Smooth muscle cell of the brain vasculature (primary cell): ENCODE measurements at regions not wholly inside any gene's neighbourhood (a gene's known extent, or its start where the extent isn't known, plus 50 kb on each side); places are given as distances from the start of the nearest gene placed in this dataset.

Source experiments
- DNase-seq: peaks from one replicate; pipeline ENCODE4 v3.0.0-alpha.2; 2012; ENCODE audit warnings: low read depth, low spot score

DNA sequence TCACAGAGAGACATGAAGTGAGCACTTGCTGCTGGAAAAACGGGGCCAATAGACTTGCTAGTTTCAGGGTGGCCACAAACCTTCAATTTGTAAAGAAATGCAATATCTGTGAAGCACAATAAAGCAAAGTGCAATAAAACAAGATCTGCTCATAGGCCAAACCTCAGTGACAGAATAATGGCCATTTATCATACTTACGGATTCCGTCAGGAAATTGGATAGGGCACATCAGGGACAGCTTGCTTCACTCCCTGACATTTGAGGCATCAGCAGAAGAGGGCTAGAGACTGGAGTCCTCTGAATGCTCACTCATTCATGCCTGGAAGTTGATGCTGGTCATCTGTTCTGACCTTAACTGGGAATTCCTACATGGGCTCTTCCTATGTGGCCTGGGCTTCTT is 165.5 kb upstream of the OPRM1 start:
- DNase-seq = no peak

DNA sequence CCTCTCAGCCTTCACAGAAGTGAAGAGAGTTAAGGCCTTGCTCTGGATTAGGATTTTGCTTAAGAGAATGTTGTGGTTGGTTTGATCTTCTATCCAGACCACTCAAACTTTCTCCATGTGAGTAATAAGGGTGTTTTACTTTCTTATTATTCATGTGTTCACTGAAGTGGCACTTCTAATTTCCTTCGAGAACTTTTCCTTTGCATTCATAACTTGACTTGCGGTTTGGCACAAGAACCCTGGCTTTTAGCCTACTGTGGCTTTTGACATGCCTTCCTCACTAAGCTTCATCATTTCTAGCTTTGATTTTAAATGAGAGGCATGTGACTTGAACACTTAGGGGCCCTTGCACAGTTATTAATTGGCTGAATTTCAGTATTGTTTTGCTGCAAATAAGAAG is 166.1 kb upstream of the OPRM1 start:
- DNase-seq = no peak

DNA sequence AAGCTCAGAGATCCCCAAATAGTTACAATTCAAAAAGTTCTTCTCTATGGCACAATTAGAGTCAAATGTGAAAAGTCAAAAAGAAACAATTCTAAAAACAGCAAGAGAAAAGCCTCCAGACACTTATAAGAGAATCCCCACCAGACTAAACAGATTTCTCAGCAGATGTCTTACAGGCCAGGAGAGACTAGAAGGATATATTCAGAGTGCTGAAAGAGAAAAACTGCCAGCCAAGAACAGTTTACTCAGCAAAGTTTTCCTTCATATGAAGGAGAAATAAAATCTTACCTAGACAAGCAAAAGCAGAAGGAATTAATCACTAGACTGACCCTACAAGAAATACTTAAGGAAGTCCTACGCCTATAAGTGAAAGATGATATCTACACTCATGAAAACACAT is 176.1 kb upstream of the OPRM1 start:
- DNase-seq = no peak

DNA sequence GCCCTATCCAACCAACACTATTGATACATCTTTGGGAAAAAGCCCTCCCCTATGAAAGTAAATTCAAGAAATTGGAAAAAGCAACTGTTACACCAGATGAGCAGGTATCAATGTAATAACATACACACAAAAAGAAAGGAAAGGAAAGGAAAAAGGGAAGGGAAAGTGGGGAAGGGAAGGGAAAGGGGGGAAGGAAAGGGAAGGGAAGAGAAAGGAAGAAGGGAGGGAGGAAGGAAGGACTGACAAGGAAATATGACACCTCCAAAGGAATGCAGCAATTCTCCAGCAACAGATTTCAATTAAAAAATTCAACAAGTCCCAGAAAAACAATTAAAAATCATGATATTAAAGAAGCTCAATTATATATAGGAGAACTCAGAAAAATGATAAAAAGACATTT is 176.9 kb upstream of the OPRM1 start:
- DNase-seq = no peak

DNA sequence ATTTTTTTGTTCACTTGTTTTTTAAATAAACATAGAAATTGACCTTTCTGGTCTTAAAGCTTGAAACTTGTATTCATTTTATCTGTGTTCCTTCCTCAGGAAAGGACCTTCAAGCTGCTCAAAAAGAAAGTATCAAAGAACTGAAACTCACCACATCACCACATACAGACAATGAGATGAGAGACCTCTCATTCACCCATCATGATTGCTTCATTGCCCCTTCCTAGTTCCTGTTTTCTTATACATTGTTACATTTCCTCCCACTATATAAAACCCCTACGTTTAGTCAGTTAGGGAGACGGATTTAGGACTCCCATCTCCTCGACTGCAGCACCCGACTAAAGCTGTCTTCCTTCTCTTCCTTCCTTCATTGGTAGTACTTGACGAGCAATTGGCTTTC is 180.5 kb upstream of the OPRM1 start:
- no peak for DNase-seq

DNA sequence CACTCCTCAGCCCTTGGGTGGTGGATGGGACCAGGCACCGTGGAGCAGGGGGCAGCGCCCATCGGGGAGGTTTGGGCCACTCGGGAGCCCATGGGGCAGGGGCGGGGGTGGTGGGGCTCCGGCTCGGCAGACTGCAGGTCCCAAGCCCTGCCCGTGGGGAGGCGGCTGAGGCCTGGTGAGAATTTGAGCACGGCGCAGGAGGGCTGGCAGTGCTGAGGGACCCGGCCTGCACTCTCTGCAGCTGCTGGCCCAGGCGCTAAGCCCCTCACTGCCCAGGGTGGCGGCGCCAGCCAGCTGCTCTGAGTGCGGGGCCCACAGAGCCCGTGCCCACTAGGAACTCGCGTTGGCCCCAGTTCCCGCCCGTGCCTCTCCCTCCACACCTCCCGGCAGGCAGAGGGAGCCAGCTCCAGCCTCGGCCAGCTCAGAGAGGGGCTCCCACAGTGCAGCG is 182.1 kb upstream of the OPRM1 start:
- DNase-seq = no peak

DNA sequence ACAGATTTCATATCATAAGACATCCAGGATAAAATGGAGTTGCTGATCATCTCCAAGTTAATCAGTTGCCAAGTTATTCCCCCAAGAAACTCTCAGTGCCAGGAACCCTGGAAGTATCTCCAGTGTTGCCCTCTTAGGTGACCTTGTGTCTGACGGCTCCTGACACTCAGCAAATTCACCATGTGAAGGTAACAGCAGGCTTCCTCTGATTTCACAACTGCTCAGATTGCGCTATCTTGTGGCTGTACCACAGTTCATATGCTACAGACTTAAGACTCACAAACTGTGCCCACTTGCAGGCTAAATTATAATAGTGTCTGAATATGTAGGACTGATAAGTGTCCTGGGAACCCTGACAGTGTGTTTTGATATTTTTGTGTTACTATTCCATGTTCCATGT is 186.6 kb upstream of the OPRM1 start:
- DNase-seq = no peak

DNA sequence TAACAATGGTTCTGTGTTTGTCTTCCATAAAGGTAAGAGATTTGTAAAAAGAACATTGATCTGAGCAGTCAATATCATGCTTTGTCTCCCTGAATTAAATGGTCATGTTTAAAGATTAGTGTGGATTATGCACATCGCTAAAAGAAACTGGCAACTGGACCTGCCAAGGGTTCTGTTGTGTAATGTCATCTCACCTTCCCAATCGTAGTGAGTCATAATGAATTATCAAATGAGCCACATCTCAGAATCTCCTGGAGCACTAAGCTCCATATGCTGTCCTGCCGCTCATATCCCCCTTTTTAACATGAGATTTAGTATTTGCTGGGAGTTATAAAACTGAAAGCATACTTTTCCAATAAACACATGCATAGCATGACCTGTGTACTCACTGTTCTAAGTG is 187.0 kb upstream of the OPRM1 start:
- no peak for DNase-seq

DNA sequence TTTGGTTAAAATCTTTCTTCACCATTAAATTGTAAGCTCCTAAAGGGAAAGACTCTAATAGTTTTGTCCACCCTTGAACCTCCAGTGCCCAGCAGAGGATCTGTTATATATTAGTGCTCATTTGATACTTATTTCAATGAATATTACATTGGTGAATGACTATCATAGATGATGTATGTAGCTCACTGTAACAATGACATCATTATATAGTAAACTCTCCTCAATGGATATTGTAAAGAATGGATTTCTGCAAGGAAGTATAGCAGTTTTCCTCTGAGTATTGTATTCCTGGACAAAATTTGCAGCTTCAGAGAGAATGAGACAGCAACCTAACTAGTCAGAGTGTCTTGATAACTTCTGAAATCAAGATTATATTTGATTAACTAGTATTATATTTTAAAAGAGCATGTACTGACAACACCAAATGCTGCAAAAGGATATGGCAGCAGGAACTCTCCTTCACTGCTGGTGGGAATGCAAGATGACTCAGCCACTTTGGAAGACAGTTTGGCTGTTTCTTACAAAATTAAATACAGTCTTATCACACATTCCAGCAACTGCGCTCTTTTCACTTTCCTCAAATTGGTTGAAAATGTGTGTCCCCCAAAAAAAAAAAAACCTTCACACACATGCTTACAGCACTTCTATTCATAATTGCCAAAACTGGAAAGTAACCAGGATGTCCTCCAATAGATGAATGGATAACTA is 189.8 kb upstream of the OPRM1 start:
- DNase-seq = no peak

DNA sequence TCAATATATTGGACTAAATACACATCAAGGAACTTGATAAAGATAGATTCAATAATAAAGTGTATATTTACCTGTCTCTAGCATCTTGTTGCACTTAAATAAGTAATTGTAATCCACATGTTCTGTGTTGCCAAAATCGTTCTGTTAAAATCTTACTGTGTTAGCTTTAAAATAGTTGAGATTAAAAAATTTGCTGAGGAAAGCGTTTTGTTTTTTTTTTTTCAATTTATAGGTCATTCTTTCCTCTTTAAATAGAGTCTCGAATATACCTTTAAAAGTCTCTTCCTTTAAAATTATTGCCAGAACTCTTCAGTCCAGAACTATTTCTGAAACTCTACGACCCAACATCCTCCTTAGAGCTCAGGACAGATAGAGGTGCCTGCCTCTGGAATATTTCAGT is 195.6 kb upstream of the OPRM1 start:
- DNase-seq = no peak

DNA sequence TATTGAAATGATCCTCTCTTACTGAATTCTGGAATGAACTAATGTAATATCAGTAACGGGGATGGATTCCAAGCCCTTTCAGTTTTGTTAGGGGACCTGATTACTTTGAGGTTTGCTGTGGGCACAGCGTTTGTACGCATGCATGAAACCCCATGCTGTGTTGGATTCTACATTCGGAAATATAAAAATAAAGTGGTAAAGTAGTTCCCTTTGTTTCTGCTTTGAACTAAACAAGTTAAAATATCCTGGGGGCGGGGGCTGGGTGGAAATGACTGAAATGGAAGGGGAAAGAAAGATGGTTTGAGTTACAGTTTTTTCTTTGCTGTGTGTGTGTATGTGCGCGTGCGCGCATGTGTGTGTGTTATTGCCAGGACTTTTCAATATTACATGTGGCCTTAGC is 196.5 kb upstream of the OPRM1 start:
- DNase-seq = no peak

DNA sequence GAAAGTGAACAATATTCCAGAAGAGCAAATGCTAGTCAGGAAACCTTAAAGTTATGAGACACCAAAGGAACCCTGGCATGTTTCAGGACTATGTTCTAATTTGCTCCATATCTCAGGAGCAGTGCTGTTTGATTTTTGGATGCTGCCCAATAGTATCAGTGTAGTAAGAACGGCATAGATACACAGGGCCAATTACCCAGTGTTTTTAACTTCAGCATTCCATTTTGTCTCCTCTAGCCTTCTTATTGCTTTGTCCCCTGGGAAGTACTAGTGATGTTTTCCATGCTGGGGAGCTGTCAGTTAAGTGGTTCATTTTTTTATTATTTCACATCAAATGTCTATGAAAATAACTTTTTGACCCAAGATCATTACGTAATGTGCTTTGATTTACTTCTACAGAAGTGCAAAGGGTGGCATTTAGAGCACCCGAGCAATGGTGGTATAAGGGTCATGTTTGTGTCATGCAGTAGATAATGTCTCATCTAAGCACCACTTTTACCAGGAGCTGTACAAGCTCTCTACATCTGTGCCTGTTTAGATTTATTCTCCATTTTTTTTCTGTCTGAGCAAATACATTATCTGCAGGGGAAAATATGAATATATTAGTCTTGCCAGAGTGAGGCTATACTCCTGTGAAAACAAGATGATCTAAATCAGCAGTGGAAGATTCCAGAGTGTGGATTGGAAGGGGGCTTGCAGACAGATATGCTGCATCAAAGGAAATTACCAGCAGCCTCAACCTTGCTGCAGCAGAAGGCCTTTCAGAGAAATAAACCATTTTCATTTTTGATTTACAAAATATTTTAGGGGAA is 198.8 kb upstream of the OPRM1 start:
- no peak for DNase-seq

DNA sequence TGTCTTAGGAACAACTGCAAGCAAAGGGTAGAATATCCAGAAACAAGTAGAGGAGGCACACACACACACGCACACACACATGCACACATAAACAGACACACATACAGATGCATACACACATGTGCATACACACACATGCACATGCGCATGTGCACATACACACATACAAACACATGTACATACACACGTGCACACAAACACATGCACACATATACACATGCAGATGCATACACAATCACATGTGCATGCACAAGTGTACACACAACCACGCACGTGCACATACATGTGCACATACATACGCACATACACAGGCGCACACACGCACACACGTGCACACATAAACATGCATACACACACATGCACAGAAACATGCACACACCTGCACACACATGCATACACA is 206.5 kb upstream of the OPRM1 start:
- no peak for DNase-seq

DNA sequence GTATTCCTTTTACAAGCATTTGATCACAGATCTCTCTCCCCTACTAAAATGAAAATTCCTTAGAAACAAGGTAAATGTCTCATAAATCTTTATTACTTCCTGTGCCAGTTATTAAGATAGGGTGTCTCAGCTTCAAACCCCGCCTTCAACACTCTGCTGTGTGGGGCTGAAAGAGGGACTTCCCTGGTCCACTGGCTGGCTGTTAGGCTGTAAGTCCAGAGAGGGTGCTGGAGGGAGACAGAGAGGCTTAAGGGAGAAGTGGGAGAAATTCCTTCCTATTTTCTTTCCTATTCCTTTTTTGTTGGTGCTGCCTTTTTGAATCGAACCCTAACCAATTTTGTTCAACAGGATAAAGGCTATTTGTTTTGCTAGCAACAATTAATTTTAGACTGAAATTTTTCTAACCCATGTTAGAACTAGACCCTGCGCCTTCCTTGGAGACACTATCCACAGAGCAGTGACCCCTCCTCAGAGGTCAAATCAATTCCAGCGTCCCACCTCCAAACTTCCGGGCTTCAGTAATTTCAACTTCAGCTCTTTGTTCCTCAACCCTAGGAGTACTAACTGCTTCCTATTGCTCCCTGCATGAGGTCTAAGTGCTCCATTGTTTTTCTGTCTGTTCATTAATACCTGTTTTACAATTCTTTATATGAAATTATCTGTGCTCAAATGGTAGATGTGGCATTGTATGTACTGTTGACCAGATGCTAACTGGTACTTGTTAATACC is 207.5 kb upstream of the OPRM1 start:
- DNase-seq = no peak

DNA sequence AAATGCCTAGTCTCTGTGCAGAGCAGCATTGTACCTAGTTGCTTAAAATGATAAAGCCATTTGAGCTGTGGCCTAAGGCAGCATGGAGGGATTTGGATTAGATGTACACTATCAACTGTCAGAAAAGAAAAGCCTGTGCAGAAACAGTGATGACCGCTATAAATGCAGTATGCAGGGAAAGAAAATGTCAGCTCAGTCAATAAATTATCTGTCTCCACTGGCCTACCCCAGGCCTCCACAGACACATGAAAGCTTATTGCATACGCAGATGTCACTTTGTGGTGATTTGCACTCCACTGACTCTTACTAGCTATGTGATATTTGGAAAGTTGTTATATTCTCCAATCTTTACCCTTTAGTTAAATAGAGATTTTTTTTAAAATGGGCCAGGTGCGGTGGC is 221.9 kb upstream of the OPRM1 start:
- no peak for DNase-seq

DNA sequence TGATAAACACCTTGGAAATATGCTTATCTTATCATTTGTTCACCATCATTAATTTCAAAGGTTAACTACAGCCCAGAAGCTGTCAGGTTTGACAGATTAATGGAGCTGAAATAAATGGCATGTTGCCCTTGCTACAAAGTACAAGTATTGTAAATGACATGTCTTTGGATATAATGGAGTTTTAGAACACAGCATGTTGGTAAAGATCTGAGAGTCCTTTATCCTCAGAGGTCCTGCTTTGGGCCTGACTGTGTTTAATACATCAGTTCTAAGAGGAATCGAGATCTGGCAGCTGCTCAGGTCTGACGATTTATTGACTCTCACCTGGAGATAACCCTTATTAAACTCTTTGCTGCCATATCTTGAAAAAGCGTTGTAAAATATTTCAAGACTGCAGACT is 222.7 kb upstream of the OPRM1 start:
- no peak for DNase-seq

DNA sequence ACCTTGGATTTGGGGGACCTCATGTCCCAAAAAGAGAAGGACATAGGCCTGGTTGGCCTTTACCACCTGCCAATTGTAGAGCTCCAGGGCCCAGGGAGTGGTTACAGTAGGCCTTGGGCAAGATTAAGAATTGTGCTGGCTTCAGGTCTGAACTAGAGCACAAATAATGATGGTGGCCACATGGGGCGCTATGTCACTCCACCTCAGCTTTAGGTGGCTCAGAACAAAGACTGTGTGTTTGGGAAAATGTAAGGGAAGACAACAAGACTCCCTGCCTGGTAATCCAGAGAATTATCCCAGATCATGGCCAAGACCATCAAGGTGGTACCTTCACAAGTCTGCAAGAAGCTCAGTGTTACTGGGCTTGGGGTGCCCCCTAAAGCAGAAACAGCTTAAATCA is 224.9 kb upstream of the OPRM1 start:
- no peak for DNase-seq

DNA sequence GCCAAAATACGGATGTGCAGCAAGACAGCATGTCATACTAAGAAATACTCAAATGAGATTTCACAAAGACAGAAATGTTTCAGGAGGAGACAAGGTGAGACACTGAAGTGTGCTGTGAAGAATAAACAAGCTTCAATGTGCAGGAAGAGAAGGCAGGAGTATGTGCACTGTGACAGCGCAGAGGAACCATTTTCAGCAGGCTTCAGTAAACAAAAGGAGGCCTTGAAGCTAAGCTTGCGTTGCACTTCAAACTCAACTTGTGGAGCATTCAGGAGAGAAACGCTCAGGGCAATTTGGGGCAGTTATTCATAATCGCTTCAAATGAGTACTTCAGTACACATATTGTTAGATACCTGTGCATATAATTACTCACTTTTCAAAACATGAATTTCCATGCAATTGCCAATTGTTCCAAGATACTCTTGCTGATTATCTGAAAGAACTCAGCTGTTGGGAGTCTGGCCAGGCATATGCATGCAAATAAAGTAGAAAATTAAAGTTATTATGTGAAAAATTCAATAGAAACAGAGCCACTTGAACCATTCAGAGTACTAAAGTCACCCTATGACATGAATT is 234.2 kb upstream of the OPRM1 start:
- no peak for DNase-seq

DNA sequence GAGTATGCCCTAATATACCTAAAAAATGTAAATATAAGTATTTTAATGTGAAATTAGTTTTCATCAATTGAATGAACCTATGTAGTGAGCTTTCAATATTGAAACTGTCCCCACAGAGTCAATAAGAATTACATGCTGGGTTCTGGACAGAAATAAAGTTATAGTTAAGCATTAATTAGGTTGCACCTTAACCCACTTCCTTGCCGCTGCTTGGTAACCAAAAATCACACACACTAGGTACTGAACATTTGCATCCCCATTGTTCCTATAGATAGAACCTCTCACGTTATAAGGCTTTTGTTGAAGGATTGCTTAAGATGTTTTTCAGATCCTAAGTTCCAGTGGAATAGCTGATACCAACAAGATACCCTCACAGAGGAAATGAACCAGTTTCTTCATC is 237.1 kb upstream of the OPRM1 start:
- no peak for DNase-seq

DNA sequence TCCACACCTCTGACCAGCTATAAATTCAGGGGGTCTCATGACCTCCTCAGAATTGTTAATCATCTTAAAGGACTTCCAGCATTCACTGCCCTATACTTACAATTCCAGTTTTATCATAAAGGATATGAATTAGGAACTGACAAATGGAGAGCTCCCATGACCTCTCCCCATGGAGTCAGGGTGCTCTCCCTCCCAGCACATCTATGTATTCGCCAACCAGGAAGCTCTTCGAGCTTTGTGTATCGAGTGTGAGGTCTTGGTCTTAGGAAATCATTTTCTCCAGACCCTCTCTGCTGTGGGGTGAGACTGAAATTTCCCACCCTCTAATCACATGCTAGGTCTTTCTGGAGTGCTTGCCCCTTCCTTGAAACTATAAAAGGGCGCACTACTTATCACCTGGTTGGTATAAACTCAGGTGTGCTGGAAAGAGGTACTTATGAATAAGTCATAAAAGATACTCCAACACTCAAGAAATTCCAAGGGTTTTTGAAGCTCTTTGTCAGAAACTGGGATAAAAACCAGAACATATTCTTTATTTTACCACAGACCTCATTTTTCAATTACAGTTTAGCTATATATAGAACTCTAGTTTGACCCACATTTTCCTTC is 238.4 kb upstream of the OPRM1 start:
- DNase-seq = no peak

DNA sequence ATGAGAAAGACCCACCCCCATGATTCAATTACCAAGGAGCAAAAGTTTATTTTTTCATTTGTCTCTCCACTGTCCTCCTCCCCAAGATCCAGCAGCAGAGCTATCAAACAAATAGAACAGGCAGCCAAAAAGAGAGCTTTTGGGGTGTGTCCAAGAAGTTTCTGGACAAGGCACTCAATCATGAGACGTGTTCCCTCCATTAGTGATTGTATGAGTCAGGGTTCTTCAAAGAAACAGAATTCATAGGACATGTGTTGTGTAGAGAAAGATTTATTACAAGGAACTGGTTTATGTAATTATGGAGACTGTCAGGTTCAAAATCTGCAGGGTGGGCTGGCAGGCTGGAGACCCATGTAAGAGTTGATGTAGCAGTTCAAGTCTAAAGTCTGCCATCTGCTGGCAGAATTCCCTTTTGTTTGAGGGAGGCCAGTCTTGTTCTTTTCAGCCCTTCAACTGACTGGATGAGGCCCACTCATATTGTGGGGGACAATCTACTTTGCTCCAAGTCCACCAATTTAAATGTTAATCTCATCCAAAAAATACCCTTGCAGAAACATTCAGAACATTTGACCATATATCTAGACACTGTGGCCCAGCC is 248.1 kb upstream of the OPRM1 start:
- no peak for DNase-seq

DNA sequence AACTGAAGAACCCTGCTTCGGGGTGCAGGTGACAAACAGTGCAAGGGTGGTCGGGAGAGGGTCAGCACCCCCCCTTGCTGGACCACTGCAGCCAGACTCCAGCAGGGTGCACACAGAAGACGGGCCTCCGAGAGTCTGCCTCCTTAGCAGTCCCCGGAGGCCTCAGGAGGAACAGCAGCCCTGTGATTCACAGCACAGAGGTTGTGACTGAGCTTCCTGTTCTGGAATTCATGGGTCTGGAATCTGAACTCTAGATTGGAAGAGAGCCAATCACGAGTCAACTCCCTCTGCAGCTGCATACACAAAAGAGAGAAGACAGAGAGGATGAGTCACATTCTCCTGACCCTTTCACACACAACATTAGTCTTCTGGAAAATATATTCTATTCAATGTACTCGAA is 249.0 kb upstream of the OPRM1 start:
- peak; percentile 83 for DNase-seq
